MM.1S (cell line): ENCODE measurements at regions not wholly inside any gene's neighbourhood (a gene's known extent, or its start where the extent isn't known, plus 50 kb on each side); places are given as distances from the start of the nearest gene placed in this dataset.

Experiments used
- DNase-seq: peaks from one replicate; pipeline ENCODE4 v3.0.0-alpha.2; 2015
- H2AFZ ChIP-seq: fragments of 300-600 bp; sonication (generic); 2 replicates; pipeline ENCODE4 v1.6.0; 2016; ENCODE audit warnings: antibody characterized with exemption, low read length
- H3F3A ChIP-seq: fragments of 300-600 bp; sonication (generic); 2 replicates; pipeline ENCODE4 v1.6.1; 2016; ENCODE audit warnings: mild to moderate bottlenecking, antibody characterized with exemption, low read length, moderate library complexity, mixed read lengths; ENCODE audit not compliant: insufficient read depth
- H3K27ac ChIP-seq: fragments of 300-600 bp; sonication (generic); 2 replicates; pipeline ENCODE4 v1.5.1; 2016; ENCODE audit warnings: mild to moderate bottlenecking, low read length
- H3K27me3 ChIP-seq: fragments of 300-600 bp; sonication (generic); replicated peaks from 2 replicates; pipeline ENCODE4 v1.6.0; 2016; ENCODE audit warnings: low read length; ENCODE audit not compliant: insufficient read depth
- H3K36me3 ChIP-seq: fragments of 300-600 bp; sonication (generic); replicated peaks from 2 replicates; pipeline ENCODE4 v1.6.1; 2016; ENCODE audit warnings: mild to moderate bottlenecking, low read length, mixed read lengths; ENCODE audit not compliant: insufficient read depth
- H3K4me1 ChIP-seq: fragments of 300-600 bp; sonication (generic); 2 replicates; pipeline ENCODE4 v1.6.1; 2016; ENCODE audit warnings: low read length, mixed read lengths
- H3K4me2 ChIP-seq: fragments of 300-600 bp; sonication (generic); 2 replicates; pipeline ENCODE4 v1.6.0; 2016; ENCODE audit warnings: low read depth, low read length
- H3K4me3 ChIP-seq: fragments of 300-600 bp; sonication (generic); 2 replicates; pipeline ENCODE4 v1.5.1; 2016; ENCODE audit warnings: low read length, mixed read lengths
- H3K79me2 ChIP-seq: fragments of 300-600 bp; sonication (generic); 2 replicates; pipeline ENCODE4 v1.6.1; 2016; ENCODE audit warnings: mixed run types, low read length, mixed read lengths
- H3K9ac ChIP-seq: fragments of 300-600 bp; sonication (generic); 2 replicates; pipeline ENCODE4 v1.6.1; 2016; ENCODE audit warnings: low read length, mixed read lengths
- H3K9me2 ChIP-seq: fragments of 300-600 bp; sonication (generic); replicated peaks from 2 replicates; pipeline ENCODE4 v1.6.1; 2016; ENCODE audit warnings: mild to moderate bottlenecking, low read length, mixed read lengths; ENCODE audit not compliant: insufficient read depth
- H3K9me3 ChIP-seq: fragments of 300-600 bp; sonication (generic); replicated peaks from 2 replicates; pipeline ENCODE4 v1.6.1; 2016; ENCODE audit warnings: mild to moderate bottlenecking, low read length, mixed read lengths; ENCODE audit not compliant: insufficient read depth
- H4K20me1 ChIP-seq: fragments of 300-600 bp; sonication (generic); 2 replicates; pipeline ENCODE4 v1.6.1; 2016; ENCODE audit warnings: mild to moderate bottlenecking, low read length, moderate library complexity, mixed read lengths; ENCODE audit not compliant: insufficient read depth
- CTCF ChIP-seq: fragments of 300-600 bp; sonication (generic); IDR thresholded peaks from 2 replicates; pipeline ENCODE4 v1.5.1; 2016; ENCODE audit warnings: antibody characterized with exemption, low read length, mixed read lengths
- EZH2 ChIP-seq: fragments of 300-600 bp; sonication (generic); optimal IDR thresholded peaks from 2 replicates; pipeline ENCODE3; 2017; ENCODE audit warnings: low read depth, mild to moderate bottlenecking, antibody characterized with exemption, low read length, mixed read lengths
- EZH2phosphoT487 ChIP-seq: fragments of 300-600 bp; sonication (generic); IDR thresholded peaks from 2 replicates; pipeline ENCODE4 v1.6.1; 2018; ENCODE audit warnings: antibody characterized with exemption, low read length

GRCh38 chr13:79190932-79191331, 215.1 kb downstream of the RBM26 start:
- Histone ChIP-seq H3K9me3 (no peaks in the 10 kb centered on the region), H3K27ac (no peak overlapping the region), H3K4me3 (no peak overlapping the region), H3K9ac (no peak overlapping the region), H3K4me1 (peaks cover 54% of the 10 kb centered on the region), H3K36me3 (no peaks in the 10 kb centered on the region), H3K4me2 (no peak overlapping the region), H3F3A (peaks cover 9% of the 10 kb centered on the region), H3K27me3 (no peaks in the 10 kb centered on the region), H3K9me2 (no peaks in the 10 kb centered on the region), H3K79me2 (no peaks in the 10 kb centered on the region), H2AFZ (no peak overlapping the region), H4K20me1 (no peaks in the 10 kb centered on the region)
- TF ChIP-seq EZH2 (no peak), CTCF (no peak), EZH2phosphoT487 (no peak)
- no peak for DNase-seq

- H3K4me1 ChIP-seq: peaks cover 29% of the 10 kb centered on the region
- H3K27ac ChIP-seq: no peak overlapping the region
- H3K36me3 ChIP-seq: no peaks in the 10 kb centered on the region
- no peak for TF ChIP-seq EZH2
- TF ChIP-seq EZH2phosphoT487: no peak
- TF ChIP-seq CTCF: no peak
- H3F3A ChIP-seq: no peaks in the 10 kb centered on the region
- no peak overlapping the region for H3K9ac ChIP-seq
- no peaks in the 10 kb centered on the region for H3K9me3 ChIP-seq
- H3K9me2 ChIP-seq: no peaks in the 10 kb centered on the region
- H3K27me3 ChIP-seq: no peaks in the 10 kb centered on the region
- H4K20me1 ChIP-seq: no peaks in the 10 kb centered on the region
- H3K4me2 ChIP-seq: no peak overlapping the region
- peak; percentile 57 for DNase-seq
- no peak overlapping the region for H3K4me3 ChIP-seq
- H3K79me2 ChIP-seq: no peaks in the 10 kb centered on the region
- no peak overlapping the region for H2AFZ ChIP-seq
These were observed 218.0 kb downstream of the RBM26 start for GRCh38 chr13:79187917-79188690.

- no peaks in the 10 kb centered on the region for H3K9me2 ChIP-seq
- H3K27ac ChIP-seq: no peak overlapping the region
- H3K9ac ChIP-seq: no peak overlapping the region
- H3K4me3 ChIP-seq: no peak overlapping the region
- no peaks in the 10 kb centered on the region for H3K9me3 ChIP-seq
- H3K79me2 ChIP-seq: no peaks in the 10 kb centered on the region
- H4K20me1 ChIP-seq: no peaks in the 10 kb centered on the region
- no peaks in the 10 kb centered on the region for H3K27me3 ChIP-seq
- DNase-seq: no peak
- no peak overlapping the region for H2AFZ ChIP-seq
- no peaks in the 10 kb centered on the region for H3K36me3 ChIP-seq
- H3F3A ChIP-seq: no peaks in the 10 kb centered on the region
- TF ChIP-seq EZH2: no peak
- no peak for TF ChIP-seq CTCF
- TF ChIP-seq EZH2phosphoT487: no peak
- H3K4me1 ChIP-seq: peaks cover 13% of the 10 kb centered on the region
- no peak overlapping the region for H3K4me2 ChIP-seq
These were observed 220.5 kb downstream of the RBM26 start for GRCh38 chr13:79185580-79185979.
